NT2/D1 (cell line): ENCODE measurements at regions not wholly inside any gene's neighbourhood (a gene's known extent, or its start where the extent isn't known, plus 50 kb on each side); places are given as distances from the start of the nearest gene placed in this dataset.

ENCODE experiments used
- YY1 ChIP-seq: IDR thresholded peaks from 2 replicates; pipeline ENCODE4 v1.6.1; 2011; ENCODE audit not compliant: insufficient read length, insufficient read depth
- ZNF274 ChIP-seq: IDR thresholded peaks from 2 replicates; pipeline ENCODE4 v1.6.1; 2011; ENCODE audit warnings: mild to moderate bottlenecking, low read depth, low read length

DNA sequence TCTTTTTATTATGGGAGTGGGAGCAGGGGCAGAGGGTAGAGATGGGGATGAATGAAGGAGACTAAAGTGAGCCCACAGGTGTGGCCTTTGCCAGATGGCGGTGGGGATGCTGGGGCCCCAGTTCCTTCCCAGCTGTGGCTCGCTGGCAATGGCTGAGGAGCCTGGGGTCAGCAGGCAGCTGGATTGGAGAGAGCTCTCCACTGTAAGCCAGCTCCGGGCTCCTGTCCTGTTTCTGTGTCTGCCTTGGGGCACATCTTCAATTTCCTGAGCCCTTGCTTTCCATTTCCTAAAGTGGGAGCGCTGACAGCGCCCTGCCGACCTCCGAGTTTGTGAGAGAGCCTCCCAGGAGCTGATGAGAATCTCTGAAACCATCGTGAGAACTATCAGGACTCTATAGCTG lies 75.6 kb upstream of the SPRY4 start:
- TF ChIP-seq ZNF274 (no peak), YY1 (no peak)
